IPS-11a (cell line): ENCODE measurements at regions not wholly inside any gene's neighbourhood (a gene's known extent, or its start where the extent isn't known, plus 50 kb on each side); places are given as distances from the start of the nearest gene placed in this dataset.
"Not testable (repeated sequence)": the region's sequence is repeated elsewhere in the genome, so short reads cannot be mapped to it uniquely, and the experiment has no call there.

ENCODE experiments used
- H3K4me3 ChIP-seq: one replicate; pipeline ENCODE4 v1.5.1; 2013; ENCODE audit warnings: low read depth, low read length, control low read depth

DNA sequence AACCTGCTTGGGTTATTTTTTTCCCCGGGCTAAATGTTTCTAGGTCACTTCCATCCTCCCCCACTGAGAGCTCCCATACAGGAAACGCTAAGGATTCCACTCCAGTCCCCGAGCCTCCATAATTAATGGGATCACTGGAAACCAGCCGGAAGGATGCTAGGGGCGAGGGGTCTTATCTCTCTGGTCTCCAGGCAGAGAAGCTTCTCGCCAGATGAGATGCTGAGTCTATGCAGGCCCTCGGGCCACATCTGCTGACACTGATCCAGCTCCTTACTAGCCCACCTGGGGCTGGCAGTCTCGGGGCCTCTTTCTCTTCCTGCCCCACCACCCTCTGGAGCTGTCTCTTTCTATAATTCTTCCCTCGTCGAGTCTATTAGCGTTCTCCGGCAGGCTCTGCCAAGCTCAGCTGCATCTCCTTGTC, 125.9 kb upstream of the SYT13 start:
- H3K4me3 ChIP-seq = no peak overlapping the region

DNA sequence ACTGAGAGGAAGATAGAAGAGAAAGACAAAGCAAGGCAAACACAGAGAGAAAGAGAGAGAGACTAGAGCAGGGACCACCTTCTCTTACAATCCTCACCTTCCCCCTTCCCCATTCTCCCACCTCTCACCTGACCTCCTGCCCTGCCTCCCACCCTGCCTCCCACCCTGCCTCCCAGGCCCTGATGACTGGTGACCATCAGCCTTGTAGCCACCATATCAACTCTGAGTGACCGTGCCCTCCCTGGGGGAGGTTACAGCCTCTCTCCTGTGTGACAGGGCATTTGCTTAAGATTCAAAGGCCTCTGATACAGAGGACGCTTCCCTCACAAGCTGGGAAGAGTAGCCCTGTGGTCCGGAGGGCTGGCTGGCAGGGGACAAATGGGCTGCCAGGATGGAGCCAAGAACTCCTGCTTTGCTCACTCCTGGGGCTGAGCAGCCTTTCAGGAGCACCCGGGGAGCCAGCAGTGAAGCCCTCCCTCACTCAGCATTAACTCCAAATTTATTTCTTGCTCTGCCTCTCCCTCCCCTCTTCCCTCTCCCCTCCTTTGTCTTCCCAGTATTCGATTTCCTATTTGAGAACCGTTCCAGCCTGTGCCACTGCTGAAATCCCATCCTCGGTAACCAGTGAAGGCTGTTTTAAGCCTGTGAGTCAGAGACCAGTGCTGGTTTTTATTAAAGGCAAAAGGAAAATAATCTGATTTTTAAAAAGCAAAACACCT, 125.2 kb upstream of the SYT13 start:
- H3K4me3 ChIP-seq = no peak overlapping the region

DNA sequence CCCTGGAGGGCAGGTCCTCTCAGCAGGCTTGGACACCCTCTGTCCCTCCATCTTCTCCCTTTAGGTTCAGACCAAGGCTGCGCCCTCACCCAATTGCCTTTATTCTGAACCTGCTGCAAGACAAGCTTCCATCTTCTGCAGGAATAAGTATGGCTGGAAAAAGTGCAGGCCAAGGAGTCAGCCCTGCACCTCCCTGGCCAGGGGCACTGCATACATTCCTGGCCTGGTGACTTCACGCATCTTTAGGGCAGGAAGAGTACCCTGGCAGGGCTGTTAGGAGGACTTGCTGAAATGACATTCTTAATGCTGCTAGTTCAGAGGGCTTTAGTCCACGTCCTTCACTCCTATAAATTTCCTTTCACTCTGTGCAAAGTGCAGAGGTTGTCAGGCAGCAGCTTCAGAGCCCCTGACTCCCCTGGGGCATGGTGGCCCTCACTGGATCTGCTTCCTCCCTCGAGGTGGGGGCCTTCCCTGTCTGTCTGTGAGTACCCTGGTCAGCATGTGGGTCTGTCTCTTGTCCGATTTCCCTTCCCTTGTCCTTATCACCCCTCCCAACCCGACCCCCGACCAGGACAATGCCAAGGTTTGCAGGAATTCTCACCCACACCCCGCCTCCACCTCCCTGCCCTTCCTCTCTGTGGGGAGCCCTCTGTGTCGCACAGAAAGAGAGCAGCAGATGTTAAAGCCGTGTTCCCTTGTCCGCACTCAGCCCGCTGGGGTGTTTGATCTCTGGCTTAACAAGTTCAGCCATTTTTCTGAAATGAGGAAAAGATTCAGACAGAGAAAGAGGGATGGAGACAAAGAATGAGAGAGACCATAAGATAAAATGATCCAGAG, 124.5 kb upstream of the SYT13 start:
- H3K4me3 ChIP-seq = no peak overlapping the region

DNA sequence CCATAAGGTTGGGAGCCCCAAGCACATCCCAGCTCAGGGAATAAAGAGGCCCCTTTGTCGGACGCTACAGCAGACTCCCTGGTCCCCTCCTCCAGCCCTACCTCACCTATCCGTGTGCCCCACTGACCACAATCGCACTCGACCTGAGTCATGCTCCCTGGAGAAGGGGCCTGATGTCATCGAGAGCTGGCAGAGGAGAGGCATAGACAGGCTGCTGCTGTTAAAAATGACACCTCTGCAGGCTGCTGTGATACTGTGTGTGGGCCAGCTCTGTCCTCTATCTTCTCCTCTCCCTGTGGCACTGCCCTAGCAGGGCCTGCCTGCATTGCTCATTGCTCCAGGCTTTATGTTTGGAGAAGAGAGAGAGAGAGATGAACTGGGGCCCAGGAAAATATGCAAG, 123.4 kb upstream of the SYT13 start:
- H3K4me3 ChIP-seq = no peak overlapping the region

DNA sequence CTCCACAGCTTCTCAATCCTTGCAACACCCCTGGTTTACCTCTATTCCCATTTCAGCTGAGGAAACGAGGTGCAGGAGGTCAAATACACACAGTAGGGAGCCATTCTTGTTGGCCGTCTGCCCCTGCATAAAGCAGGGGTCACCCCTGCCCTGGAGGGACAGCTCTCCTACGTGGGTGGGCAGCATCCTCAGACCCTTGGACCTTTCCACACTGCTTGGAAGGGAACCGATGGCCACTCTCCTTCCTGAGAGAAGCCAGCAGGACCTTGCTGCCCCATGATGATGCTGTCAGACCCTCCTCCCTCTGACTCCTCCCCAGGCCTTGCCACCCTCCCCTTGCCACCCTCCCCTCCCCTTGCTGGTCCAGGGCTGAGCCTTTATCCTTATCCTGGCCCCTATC, 121.1 kb upstream of the SYT13 start:
- no peak overlapping the region for H3K4me3 ChIP-seq

DNA sequence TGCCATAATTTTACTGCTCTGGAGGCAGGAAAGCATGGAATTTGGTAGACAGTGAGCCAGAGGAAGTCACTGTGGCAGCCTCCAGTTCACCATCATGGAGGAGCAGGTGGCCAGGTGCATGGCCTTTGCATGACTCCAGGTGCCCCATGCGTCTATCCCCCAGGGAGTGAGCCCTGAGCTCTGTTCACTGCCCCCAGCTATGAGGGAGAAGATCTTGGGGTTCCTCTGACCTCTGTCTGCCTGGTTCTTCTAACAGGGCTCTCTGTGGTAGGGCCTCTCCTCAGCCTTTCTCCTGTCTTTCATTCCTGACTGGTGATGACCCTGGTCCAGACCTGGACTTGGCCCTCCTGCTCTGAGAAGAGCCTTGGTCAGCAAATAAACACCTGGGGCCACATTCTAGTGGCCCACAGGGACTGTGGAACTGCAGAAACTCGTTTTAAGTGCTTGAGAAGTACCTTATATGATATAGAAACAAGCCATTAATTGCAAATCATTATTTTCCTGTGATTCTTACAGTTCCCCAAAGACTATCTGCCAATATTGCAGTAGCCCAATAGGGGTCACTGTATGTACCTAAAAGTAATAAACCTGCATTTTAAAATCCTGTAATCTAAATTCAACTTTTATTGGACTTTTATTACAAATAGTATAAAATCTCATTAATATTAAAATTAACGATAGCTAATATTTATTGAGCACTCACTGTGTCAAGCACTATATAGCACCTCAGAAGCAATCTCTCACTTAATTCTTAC, 120.0 kb upstream of the SYT13 start:
- H3K4me3 ChIP-seq = no peak overlapping the region

DNA sequence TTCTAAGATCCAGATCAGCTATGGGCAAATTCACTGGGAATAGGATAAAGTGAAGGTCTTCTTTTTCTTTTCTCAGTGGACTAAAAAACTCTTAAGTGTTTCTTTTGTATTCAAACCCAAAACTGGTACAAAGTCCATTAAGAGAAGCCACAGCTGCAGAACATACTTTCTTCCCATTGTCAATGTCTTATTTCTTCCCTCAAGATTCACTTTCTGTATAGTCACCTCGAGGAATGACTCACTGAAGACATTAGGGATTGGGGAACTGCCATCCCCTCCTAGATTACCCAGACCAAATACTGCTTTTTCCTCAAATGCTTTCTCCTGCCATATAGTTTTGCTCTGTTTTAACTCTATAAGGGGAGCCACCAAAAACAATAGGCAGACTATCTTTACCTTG, 117.4 kb upstream of the SYT13 start:
- not testable (repeated sequence) for H3K4me3 ChIP-seq

DNA sequence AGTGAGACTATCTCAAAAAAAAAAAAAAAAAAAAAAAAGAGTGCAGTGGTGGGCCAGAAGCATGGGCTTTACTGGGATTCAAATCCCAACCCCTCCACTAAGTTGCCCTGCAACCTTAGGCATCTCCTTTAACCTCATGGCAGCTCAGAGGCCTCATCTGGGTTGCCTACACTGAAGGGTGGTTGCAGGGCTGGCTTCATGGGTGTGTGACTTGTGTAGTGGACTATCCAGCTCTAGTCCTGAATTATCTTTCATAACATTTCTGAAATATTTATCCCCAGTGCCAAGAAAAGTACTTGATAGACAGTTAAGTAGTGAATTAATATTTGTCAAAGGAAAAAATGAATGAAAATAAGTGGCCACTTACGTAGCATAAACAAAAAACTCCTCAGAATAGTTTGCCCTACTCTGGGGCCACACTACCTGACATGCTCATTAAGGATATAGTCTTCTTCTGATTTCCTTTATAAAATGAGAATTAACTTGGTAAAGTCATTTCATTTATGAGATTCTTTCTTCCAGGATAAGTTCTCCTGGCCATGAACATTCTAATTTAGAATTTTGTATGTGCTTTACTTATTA, 116.0 kb upstream of the SYT13 start:
- H3K4me3 ChIP-seq = no peak overlapping the region

DNA sequence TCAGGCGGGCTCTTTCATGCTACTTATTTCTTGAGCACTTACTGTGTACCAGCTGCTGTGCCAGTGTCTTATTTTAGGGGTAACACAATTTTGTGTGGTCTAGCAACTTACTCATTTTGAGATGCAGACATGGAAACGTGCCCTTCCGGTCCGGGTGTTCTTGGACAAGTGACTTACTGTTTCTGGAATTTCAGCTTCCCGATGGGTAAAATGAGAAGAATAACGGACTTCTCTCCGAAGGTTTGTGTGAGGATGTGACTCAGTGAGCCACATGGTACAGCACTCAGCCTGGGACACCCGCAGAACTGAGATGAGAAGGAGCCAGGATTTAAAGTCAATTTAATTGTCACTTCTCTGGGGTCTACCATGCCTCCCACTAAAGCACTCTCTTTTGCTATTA, 114.5 kb upstream of the SYT13 start:
- H3K4me3 ChIP-seq = no peak overlapping the region

DNA sequence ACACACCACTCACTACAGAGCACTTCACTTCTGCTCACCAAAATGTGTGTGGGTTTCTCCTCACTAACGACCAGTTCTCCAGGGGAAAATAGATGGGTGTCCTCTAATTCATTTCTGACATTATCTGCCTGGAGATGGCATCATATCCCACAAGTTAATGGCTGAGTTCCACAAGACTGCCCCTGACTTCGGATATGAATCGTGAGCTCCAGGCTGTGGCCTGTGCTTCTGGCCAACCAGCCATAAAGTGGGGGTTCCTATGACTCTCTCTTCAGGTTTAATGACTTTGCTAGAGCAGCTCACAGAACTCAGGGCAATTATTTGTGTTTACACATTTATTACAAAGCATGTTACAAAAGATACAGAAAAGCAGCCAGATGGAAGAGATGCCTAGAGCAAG, 113.0 kb upstream of the SYT13 start:
- H3K4me3 ChIP-seq = no peak overlapping the region

DNA sequence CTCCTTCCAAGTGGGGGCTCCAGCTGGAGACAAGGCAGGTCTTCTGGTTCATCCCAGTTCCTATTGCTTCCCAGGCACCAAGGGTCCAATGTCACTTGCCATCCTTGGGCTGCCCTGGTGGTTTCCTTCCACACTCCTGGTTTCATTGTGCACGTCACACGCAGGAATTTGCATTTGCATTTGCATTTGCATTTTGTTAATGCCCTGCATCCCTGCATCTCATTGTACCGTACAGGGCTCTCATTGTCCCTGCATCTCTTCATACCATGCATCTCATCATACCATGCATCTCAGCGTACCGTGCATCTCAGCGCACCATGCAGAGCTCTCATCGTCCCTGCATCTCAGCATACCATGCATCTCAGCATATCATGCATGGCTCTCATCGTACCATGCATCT, 112.2 kb upstream of the SYT13 start:
- H3K4me3 ChIP-seq = no peak overlapping the region

DNA sequence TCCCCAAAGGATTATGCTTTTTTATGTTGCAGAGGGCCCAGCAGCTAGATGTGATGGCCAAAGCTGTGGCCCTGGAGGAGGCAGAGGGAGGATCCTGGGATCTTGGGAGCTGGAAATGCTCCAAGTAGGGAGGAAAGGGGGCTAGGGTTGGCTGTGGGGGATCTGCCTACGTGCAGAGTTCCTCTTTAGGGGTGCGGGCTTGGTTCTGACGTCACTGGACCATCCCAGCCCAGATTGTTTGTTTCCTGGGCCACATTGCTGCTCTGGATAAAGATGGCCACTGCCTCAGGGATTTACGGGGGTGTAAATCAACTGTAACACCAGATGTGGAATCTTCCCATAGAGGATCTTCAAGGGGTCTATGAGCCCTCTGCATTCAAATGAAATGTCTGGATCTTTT, 110.3 kb upstream of the SYT13 start:
- no peak overlapping the region for H3K4me3 ChIP-seq

DNA sequence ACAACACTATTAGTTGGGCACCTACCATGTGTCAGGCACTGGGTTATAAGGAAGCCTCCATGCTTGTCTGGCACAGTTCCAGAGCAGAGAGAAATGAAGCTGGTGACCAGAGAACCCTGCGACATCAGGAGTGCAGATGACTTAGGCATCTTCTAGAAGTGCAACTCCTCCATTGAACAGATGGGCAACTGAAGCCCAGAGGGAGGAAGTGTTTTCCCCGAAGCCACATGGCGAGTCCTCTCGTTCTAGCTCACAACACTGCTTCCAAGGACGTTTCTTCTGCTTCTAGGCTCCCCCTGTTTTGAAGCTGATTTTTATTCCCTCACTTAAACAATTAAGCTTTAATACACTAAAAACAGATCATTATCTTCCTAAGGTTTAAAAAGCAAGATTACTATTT, 109.8 kb upstream of the SYT13 start:
- H3K4me3 ChIP-seq = no peak overlapping the region

DNA sequence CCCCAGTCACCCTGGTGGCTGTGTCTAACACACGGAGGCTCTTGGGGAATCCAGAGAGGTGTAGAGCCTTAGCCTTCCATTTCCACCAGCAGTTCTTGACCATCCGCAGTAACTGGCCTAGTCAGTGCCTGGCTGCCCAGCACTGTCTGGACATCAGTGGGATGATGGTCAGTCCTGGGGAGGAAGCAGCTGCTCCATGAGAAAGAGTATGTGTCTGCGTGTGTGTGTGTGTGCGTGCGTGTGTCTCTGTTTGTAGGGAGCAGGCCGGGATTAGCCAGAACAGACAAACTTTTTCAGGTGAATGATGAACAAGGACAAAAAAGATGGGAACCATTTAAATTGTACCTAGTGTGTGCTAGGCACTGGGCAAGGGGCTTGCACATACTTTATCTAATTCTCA, 109.3 kb upstream of the SYT13 start:
- H3K4me3 ChIP-seq = no peak overlapping the region

DNA sequence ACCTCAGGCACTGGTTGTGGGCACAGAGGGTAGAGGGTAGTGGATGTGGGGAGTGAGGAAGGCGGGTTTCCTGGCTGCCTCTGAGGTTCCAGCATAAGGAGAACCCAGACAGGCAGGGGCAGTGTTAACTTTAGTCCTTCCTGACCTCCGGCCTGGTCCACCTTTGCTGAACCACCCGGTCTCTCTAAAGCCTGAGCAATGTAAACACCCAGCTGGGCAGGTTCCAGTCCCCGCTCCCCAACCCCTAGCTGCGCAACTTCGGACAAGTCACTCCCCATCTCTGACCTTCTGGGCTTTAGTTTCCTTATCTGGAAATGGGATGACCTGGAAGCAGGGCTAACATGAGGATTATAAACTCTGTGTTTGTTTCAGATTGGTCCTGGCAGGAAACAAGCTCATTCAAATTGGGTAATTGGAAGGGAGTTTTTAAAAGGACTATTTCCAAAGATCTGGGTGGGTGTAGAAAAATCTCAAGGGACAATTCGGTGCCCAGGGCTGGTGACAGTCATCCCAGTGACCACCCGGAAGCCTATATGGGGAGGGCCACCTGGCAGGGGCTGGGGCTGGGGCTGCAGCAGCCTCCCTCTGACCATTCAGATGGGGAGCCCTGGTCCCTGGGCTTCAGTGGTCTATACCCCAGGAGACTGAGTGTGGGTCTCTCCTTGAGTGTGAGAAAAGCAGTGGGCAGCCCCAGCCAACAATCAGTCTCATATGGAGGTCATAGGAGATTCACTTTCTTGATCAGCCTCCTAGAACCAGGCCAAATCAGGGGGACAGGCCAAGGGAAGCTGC, 108.3 kb upstream of the SYT13 start:
- no peak overlapping the region for H3K4me3 ChIP-seq

DNA sequence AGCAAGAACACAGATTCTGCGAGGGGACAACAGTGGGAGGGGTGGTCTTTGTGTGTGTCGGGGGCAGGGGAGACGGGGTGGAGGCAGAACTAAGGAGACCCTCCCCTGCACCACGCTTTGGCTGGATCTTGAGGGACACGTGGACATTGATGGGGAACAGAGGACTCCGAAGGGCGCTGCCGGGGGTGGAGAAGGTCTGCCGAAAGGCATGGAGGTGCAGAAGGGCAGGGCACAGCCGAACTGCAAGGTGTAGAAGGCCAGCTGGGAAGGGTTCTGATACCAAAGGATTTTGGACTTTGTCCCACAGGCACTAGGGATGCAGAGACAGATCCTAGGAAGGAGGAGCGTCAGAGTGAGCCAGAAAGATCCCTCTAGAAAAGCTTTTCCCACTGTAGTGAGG, 107.7 kb upstream of the SYT13 start:
- no peak overlapping the region for H3K4me3 ChIP-seq

DNA sequence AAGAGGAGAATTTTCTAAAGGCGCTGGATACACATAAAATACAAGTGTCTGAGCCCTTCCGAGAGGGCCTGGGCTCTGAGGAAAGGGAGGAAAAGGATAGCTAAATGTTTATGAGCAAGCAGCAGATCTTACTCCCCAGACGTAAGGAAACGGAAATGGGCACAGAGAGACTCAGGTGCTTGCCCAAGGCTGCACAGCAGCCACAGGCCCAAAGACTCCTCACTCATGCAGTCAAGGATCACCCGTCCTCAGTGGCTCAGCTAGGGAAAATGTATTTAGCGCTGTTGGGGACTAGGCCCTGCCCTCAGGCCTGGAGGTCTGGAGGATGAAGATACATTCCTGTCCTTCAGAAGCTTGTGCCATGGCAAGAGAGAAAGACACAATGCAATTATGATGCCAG, 107.2 kb upstream of the SYT13 start:
- H3K4me3 ChIP-seq = no peak overlapping the region

DNA sequence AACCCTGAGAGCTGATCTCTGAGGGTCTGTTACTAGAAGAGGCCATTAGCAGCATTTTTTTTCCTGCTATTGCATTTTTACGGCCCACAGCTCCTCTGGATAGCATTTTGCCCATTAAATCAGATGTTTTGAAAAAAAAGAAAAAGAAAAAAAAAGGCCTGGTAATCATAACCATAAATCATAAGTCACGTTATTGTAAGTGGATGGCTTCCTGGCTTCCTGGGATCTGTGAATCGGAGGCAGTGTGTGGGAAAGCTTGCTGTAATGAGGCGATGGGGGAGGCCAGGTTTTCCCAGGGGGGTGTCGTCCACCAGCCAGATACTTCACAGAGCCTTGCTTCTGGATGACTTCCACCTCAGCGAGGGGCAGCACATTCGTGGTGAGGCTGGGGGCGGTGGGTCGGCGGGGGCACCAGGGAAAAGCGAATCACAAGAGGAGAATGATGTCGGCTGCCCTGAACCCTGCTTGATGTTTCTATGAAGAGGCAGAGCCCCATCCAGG, 106.5 kb upstream of the SYT13 start:
- no peak overlapping the region for H3K4me3 ChIP-seq

DNA sequence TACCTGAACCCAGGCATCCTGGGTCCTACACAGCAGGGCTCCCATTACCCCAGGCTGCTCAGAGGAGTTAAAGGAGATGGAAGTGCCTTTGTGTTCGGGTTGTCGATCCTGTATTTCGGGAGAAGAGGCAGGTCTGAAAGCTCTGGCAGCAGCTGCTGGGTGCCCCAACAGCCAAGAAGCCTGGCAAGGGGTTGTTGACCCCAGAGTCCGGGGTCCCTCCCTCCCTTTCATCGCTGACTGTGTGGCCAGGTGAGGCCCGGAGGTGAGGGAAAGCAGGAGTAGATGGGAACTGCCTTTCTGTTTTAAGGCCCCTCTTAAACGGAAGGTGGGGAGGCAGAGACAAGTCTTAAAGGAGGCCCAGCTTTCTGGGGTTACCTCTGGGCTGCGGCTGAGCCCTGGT, 106.0 kb upstream of the SYT13 start:
- H3K4me3 ChIP-seq = no peak overlapping the region

DNA sequence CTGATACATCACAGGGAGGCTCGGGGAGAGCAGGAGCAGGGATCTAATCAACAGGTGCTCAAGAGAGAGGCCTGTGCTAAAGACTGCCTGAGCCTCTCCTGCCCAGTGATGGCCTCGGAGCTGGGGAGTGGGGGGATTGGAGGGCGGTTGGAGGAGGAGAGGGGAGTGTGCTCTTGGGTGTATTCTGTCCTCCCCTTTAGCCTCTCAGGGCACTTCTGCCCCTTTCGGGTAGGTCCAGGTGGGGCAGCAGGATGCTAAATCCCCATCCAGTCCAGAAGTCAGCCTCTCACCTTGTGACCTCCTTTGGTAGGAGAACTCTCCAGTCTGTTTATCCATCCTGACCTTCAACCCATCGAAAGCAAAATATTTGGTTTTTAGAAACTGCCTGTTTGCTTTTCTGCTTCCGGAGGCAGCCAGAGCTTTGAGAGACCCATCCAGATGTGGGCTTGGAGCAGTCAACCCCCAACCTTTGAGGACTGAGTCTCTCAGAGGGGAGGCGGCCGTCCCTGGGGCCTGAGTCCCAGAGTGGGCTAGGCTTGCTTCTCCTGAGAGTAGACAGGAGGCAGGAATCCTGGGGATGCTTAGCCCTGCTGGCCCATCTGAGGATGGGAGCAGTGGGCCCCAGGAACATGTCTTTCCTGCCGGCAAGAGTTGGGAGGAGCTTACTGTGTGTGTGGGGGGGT, 105.2 kb upstream of the SYT13 start:
- no peak overlapping the region for H3K4me3 ChIP-seq
